ENCODE measurements at regions not wholly inside any gene's neighbourhood (a gene's known extent, or its start where the extent isn't known, plus 50 kb on each side); places are given as distances from the start of the nearest gene placed in this dataset.

DNA sequence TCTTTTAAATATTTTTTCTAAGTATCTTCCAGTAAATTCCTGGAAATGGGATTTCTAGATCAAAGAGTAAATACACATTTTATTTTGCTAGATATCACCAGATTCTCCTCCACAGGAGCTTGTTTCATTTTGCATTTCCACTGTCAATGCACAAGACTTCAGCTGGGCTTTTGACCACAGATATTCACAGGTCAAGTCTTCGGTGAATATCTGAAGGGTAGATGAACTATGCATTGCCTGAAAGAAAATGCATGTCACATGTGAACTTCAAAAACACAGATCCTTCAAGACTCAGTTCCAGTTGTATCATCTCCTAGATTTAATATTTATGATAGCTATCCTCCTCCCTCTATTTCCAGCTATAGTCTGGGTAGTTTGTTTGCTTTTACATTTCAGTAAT is 963.6 kb upstream of the GOT2 start:
- DNase-seq (ENCODE audit: low read depth) = no peak
- H3K4me3 ChIP-seq (ENCODE audit: low read depth, low read length) = no peak overlapping the region
- TF ChIP-seq, protein P1, sequence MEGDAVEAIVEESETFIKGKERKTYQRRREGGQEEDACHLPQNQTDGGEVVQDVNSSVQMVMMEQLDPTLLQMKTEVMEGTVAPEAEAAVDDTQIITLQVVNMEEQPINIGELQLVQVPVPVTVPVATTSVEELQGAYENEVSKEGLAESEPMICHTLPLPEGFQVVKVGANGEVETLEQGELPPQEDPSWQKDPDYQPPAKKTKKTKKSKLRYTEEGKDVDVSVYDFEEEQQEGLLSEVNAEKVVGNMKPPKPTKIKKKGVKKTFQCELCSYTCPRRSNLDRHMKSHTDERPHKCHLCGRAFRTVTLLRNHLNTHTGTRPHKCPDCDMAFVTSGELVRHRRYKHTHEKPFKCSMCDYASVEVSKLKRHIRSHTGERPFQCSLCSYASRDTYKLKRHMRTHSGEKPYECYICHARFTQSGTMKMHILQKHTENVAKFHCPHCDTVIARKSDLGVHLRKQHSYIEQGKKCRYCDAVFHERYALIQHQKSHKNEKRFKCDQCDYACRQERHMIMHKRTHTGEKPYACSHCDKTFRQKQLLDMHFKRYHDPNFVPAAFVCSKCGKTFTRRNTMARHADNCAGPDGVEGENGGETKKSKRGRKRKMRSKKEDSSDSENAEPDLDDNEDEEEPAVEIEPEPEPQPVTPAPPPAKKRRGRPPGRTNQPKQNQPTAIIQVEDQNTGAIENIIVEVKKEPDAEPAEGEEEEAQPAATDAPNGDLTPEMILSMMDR (IDR thresholded peaks at IDR 0.05; ENCODE audit: insufficient read depth, low read length) = no peak

DNA sequence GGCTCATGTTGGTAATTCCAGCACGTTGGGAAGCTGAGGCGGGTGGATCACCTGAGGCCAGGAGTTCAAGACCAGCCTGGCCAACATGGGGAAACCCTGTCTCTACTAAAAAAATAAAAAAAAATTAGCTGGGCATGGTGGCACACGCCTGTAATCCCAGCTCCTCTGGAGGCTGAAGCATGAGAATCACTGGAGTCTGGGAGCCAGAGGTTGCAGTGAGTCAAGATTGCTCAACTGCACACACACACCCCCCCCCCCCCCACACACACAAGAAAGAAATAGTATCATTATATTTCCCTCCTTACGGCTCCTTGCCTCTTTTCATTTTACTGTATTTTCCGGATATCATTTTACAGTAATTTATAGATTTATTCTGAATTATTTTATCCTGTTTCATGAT is 963.1 kb upstream of the GOT2 start:
- H3K4me3 ChIP-seq (ENCODE audit: low read depth, low read length) = no peak overlapping the region
- no peak for DNase-seq (ENCODE audit: low read depth)
- TF ChIP-seq, protein P1 (IDR thresholded peaks at IDR 0.05; ENCODE audit: insufficient read depth, low read length) = no peak

DNA sequence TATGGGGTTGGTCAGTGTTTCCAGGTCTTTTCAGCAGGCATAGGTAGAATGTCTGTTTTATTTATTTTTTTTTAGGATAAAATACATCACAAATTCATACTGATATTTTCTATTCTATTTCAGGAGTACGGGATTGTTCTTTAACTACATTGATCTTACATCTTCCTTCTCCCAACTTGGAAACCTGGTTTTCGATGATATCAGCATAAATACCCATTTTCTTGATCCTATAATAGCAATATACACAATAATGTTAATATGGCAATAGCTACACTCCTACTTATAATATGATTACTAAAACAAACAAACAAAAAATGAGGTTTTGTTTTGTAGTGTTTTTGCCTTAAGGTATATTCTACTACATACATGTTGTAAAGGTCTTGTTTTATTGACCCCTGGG is 962.4 kb upstream of the GOT2 start:
- DNase-seq (ENCODE audit: low read depth) = no peak
- H3K4me3 ChIP-seq (ENCODE audit: low read depth, low read length) = no peak overlapping the region
- TF ChIP-seq, protein P1 (IDR thresholded peaks at IDR 0.05; ENCODE audit: insufficient read depth, low read length) = no peak

DNA sequence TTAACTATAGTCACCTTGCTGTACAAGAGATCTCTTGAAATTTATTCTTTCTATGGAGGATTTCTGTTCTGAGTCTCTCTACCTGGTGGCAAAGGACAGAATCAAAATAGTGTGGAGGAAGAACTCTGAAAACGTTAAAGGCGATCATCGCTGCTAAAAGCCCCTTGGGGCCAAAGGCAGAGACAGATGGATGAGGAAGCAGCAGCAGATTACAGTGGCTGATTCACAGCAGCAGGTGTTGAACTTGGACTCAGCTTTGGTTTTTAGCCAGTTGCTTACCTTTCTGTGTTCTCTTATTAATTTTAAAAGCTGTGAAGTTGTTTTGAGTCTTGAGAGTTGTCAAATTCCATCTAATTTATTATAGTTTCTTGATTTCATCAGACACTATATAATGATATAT is 956.1 kb upstream of the GOT2 start:
- H3K4me3 ChIP-seq (ENCODE audit: low read depth, low read length) = no peak overlapping the region
- no peak for DNase-seq (ENCODE audit: low read depth)
- TF ChIP-seq, protein P1 (IDR thresholded peaks at IDR 0.05; ENCODE audit: insufficient read depth, low read length) = no peak

DNA sequence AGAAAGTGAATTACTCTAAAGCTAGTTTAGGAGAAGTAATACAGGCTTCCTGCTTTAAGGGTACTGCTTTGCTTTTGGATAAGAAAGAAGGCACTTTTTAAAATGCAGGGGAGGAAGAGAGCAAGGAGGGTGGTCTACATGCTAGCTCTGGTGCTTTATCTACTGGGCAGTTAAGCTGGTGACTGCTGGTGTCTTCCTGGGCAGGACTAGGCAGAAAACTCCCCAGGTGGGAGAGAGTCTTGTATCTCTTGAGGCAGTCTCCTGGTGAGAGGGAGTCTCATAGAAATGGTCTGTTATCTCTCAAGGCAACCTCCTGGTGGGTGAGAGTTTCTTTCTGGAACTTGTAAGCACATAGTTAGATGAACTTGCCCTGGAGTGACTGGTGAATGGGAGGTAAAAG is 953.9 kb upstream of the GOT2 start:
- TF ChIP-seq, protein P1 (IDR thresholded peaks at IDR 0.05; ENCODE audit: insufficient read depth, low read length) = no peak
- H3K4me3 ChIP-seq (ENCODE audit: low read depth, low read length) = no peak overlapping the region
- DNase-seq (ENCODE audit: low read depth) = no peak

DNA sequence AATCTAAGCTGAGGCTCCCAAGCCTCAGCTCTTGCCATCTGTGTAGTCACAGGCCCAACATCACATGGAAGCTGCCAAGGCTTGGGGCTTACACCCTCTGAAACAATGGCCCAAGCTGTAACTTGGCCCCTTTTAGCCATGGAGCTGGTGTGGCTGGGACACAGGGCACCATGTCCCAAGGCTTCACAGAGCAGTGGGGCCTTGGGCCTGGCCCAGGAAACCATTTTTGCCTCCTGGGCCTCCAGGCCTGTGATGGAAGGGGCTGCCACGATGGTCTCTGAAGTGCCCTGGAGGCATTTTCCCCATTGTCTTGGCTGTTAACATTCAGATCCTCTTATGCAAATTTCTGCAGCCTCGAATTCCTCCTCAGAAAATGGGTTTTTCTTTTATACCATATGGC is 952.3 kb upstream of the GOT2 start:
- no peak for DNase-seq (ENCODE audit: low read depth)
- TF ChIP-seq, protein P1 (IDR thresholded peaks at IDR 0.05; ENCODE audit: insufficient read depth, low read length) = no peak
- H3K4me3 ChIP-seq (ENCODE audit: low read depth, low read length) = no peak overlapping the region

DNA sequence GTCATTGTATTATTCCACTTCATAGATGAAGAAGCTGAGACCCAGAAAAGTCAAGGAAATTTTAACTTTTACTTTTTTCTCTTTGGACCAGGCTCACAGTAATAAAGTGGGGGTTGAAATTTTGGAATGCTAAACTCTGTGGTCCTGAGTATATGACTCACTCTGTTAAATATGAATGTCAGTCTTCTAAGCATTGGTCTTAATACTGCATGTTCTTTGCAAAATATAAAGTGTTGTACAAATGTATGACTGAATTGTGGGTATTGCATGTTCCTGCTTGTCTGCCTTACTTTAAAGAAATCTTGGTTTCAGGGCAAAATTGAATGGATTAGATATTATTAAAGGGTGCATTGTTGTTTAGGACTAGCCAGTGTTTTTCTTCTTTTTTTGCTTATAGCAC is 950.8 kb upstream of the GOT2 start:
- no peak overlapping the region for H3K4me3 ChIP-seq (ENCODE audit: low read depth, low read length)
- DNase-seq (ENCODE audit: low read depth) = no peak
- TF ChIP-seq, protein P1 (IDR thresholded peaks at IDR 0.05; ENCODE audit: insufficient read depth, low read length) = no peak
